Ascending aorta (tissue), 2 donors: ENCODE measurements at regions not wholly inside any gene's neighbourhood (a gene's known extent, or its start where the extent isn't known, plus 50 kb on each side); places are given as distances from the start of the nearest gene placed in this dataset.

Source experiments
- DNase-seq, 2 donors: peaks; one replicate each; pipeline ENCODE4 v3.0.0-alpha.2; 2019; ENCODE audit warnings: low spot score in 2 of 2
- H3K27ac ChIP-seq, 2 donors: fragments of 200-600 bp; sonication (generic); one replicate each; pipeline ENCODE4 v1.5.1; 2016 to 2017; ENCODE audit warnings: mild to moderate bottlenecking in 1 of 2
- H3K27me3 ChIP-seq: fragments of 200-600 bp; sonication (generic); one replicate; pipeline ENCODE4 v1.5.1; 2017
- H3K36me3 ChIP-seq, 2 donors: fragments of 200-600 bp; sonication (generic); one replicate each; pipeline ENCODE4 v1.5.1; 2016
- H3K4me1 ChIP-seq, 2 donors: fragments of 200-600 bp; sonication (generic); one replicate each; pipeline ENCODE4 v1.5.1; 2016 to 2017; ENCODE audit warnings: mild to moderate bottlenecking in 1 of 2
- H3K4me3 ChIP-seq, 2 donors: fragments of 200-600 bp; sonication (generic); one replicate each; pipeline ENCODE4 v1.5.1; 2016 to 2017; ENCODE audit warnings: mild to moderate bottlenecking in 1 of 2
- H3K9me3 ChIP-seq, 2 donors: fragments of 200-600 bp; sonication (generic); one replicate each; pipeline ENCODE4 v1.5.1; 2016
- intact Hi-C: fragments of 100-400 bp; cut with DNase I; formaldehyde crosslinking; loops from one replicate; pipeline ENCODE4 v1.15.1; 2023
- TF ChIP-seq, protein P1 (sequence below), 3 experiments: fragments of 200-600 bp in 2 of 3; fragments of 450-650 bp in 1 of 3; sonication (generic) in 2 of 3; IDR thresholded peaks; one replicate each; pipeline ENCODE4 v1.5.1; 2016 to 2019; ENCODE audit warnings: antibody characterized with exemption in 3 of 3, mild to moderate bottlenecking in 1 of 3, moderate library complexity in 1 of 3

DNA sequence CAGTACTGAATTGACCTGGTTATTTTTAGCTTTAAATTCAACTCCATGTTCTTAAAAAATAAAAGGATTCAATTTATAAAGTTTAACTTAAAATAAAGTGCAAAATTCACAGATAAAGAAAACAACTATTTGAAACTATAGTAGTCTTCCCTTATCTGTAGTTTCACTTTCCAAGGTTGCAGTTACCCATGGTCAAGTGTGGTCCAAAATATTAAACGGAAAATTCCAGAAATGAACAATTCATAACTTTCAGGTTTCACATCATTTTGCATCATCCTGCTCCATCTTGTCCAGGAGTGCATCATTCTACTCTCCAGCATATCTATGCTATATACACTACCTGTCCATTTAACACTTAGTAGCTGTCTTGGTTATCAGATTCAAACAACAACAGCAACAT is 54.5 kb upstream of the ZNF804A start:
- H3K4me3 ChIP-seq, result no peak overlapping the region
- no peaks in the 10 kb centered on the region for H3K27me3 ChIP-seq
- H3K27ac ChIP-seq, result no peak overlapping the region
- no peaks in the 10 kb centered on the region for H3K9me3 ChIP-seq
- TF ChIP-seq, protein P1, sequence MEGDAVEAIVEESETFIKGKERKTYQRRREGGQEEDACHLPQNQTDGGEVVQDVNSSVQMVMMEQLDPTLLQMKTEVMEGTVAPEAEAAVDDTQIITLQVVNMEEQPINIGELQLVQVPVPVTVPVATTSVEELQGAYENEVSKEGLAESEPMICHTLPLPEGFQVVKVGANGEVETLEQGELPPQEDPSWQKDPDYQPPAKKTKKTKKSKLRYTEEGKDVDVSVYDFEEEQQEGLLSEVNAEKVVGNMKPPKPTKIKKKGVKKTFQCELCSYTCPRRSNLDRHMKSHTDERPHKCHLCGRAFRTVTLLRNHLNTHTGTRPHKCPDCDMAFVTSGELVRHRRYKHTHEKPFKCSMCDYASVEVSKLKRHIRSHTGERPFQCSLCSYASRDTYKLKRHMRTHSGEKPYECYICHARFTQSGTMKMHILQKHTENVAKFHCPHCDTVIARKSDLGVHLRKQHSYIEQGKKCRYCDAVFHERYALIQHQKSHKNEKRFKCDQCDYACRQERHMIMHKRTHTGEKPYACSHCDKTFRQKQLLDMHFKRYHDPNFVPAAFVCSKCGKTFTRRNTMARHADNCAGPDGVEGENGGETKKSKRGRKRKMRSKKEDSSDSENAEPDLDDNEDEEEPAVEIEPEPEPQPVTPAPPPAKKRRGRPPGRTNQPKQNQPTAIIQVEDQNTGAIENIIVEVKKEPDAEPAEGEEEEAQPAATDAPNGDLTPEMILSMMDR (IDR thresholded peaks at IDR 0.05), result no peak
- H3K4me1 ChIP-seq, result no peaks in the 10 kb centered on the region
- no peaks in the 10 kb centered on the region for H3K36me3 ChIP-seq
- intact Hi-C loops, result no loop called here
- no peak for DNase-seq
